ENCODE measurements at regions not wholly inside any gene's neighbourhood (a gene's known extent, or its start where the extent isn't known, plus 50 kb on each side); places are given as distances from the start of the nearest gene placed in this dataset.
"Not testable (repeated sequence)": the region's sequence is repeated elsewhere in the genome, so short reads cannot be mapped to it uniquely, and the experiment has no call there.

- no peak for DNase-seq (ENCODE audit: low read depth)
- TF ChIP-seq, protein P1, sequence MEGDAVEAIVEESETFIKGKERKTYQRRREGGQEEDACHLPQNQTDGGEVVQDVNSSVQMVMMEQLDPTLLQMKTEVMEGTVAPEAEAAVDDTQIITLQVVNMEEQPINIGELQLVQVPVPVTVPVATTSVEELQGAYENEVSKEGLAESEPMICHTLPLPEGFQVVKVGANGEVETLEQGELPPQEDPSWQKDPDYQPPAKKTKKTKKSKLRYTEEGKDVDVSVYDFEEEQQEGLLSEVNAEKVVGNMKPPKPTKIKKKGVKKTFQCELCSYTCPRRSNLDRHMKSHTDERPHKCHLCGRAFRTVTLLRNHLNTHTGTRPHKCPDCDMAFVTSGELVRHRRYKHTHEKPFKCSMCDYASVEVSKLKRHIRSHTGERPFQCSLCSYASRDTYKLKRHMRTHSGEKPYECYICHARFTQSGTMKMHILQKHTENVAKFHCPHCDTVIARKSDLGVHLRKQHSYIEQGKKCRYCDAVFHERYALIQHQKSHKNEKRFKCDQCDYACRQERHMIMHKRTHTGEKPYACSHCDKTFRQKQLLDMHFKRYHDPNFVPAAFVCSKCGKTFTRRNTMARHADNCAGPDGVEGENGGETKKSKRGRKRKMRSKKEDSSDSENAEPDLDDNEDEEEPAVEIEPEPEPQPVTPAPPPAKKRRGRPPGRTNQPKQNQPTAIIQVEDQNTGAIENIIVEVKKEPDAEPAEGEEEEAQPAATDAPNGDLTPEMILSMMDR (IDR thresholded peaks at IDR 0.05; ENCODE audit: insufficient read depth, low read length, poor library complexity, severe bottlenecking), result no peak
- H3K4me3 ChIP-seq (ENCODE audit: low read depth, low read length), result no peak overlapping the region
- H3K27me3 ChIP-seq (ENCODE audit: control insufficient read depth, insufficient read depth, low read length), result no peaks in the 10 kb centered on the region
- no peaks in the 10 kb centered on the region for H3K36me3 ChIP-seq (ENCODE audit: control insufficient read depth, insufficient read depth, low read length)
These were observed 241.3 kb upstream of the TMEM132C start for GRCh38 chr12:128025589-128026245.

DNA sequence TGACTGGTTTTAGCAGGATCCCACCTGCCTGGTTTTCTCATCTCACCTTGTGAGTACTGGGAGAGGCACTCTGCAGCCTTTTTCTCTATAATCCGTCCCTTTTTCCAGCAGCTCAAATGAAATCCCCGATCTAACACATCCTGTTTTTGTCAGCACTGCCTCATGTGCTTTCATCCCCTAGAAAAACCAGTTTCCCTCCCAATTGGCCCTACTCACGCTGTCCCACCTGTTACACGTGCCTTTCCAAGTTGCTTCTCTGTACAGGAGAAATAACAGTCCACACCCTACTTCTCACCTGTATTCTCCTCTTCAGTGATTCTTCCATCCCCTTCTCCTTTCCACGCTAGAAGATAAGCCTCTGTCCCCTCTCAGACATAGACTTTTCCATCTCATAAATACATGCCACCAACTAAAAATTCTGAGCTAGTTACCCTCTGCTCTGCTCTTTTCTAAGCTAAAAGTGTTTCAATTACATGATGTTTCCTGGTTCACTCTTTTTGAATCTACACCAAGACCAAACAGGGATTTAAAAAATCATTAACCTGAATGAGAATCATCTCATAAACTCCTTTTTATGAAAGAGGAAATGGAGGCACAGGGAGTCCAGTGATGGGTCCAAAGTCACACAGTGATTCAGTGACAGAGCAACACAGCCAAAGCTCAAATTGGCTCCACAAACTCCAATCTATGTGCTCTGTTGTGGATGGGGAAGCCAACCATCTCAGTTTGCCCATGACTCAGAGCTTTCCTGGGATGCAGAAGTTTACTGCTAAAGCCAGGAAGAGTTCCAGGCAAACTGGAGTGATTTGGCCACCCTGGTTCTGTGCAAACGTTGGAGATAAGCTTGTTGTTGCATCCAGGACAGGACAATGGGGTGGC lies 240.0 kb upstream of the TMEM132C start:
- Histone ChIP-seq H3K36me3 (ENCODE audit: control insufficient read depth, insufficient read depth, low read length) (no peaks in the 10 kb centered on the region), H3K27me3 (ENCODE audit: control insufficient read depth, insufficient read depth, low read length) (no peaks in the 10 kb centered on the region), H3K4me3 (ENCODE audit: low read depth, low read length) (no peak overlapping the region)
- DNase-seq (ENCODE audit: low read depth), result no peak
- TF ChIP-seq, protein P1 (IDR thresholded peaks at IDR 0.05; ENCODE audit: insufficient read depth, low read length, poor library complexity, severe bottlenecking), result no peak

DNA sequence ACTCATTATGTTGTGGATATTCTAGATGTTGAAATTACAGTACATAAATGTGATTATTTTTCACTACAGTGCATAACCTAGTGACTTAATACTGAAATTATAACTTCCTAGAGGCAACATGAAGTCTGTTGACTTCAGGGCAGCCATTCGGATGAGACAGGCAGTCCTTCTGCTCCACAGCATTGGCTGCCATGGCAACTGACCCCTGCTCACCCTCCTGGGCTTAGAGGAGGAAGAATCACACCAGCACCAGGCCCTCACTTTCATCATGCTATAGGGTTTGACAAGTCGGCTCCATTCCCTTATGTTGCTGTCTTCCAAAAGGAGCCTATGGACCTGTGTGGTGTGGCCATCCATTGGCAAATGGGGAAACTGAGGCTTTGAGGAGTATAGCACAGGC lies 233.5 kb upstream of the TMEM132C start:
- Histone ChIP-seq H3K4me3 (ENCODE audit: low read depth, low read length) (no peak overlapping the region), H3K27me3 (ENCODE audit: control insufficient read depth, insufficient read depth, low read length) (no peaks in the 10 kb centered on the region), H3K36me3 (ENCODE audit: control insufficient read depth, insufficient read depth, low read length) (no peaks in the 10 kb centered on the region)
- no peak for DNase-seq (ENCODE audit: low read depth)
- TF ChIP-seq, protein P1 (IDR thresholded peaks at IDR 0.05; ENCODE audit: insufficient read depth, low read length, poor library complexity, severe bottlenecking), result no peak

DNA sequence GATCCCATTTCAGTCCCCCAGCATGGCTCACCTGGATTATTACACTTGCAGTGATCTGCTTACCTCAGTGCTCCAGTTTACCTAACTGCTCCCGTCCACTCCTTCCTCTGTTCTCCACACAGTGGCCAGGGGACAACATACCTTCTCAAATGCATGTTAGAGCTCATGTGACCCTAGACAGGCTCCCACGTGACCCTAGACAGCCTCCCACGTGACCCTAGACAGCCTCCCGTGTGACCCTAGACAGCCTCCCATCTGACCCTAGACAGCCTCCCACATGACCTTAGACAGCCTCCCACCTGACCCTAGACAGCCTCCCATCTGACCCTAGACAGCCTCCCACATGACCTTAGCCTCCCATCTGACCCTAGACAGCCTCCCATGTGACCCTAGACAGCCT lies 226.0 kb upstream of the TMEM132C start:
- H3K27me3 ChIP-seq (ENCODE audit: control insufficient read depth, insufficient read depth, low read length), result no peaks in the 10 kb centered on the region
- H3K4me3 ChIP-seq (ENCODE audit: low read depth, low read length), result no peak overlapping the region
- no peak for DNase-seq (ENCODE audit: low read depth)
- TF ChIP-seq, protein P1 (IDR thresholded peaks at IDR 0.05; ENCODE audit: insufficient read depth, low read length, poor library complexity, severe bottlenecking), result no peak
- no peaks in the 10 kb centered on the region for H3K36me3 ChIP-seq (ENCODE audit: control insufficient read depth, insufficient read depth, low read length)

DNA sequence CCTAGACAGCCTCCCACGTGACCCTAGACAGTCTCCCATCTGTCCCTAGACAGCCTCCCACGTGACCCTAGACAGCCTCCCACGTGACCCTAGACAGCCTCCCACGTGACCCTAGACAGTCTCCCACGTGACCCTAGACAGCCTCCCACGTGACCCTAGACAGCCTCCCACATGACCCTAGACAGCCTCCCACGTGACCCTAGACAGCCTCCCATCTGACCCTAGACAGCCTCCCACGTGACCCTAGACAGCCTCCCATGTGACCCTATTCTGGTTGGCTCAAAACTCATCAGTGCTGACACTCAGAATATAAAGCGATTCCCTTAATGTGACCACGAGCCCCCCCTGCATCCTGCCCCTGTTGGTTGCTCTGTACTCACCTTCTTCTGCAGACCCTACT lies 224.7 kb upstream of the TMEM132C start:
- not testable (repeated sequence) for DNase-seq (ENCODE audit: low read depth); H3K27me3 ChIP-seq (ENCODE audit: control insufficient read depth, insufficient read depth, low read length); H3K36me3 ChIP-seq (ENCODE audit: control insufficient read depth, insufficient read depth, low read length); H3K4me3 ChIP-seq (ENCODE audit: low read depth, low read length)

DNA sequence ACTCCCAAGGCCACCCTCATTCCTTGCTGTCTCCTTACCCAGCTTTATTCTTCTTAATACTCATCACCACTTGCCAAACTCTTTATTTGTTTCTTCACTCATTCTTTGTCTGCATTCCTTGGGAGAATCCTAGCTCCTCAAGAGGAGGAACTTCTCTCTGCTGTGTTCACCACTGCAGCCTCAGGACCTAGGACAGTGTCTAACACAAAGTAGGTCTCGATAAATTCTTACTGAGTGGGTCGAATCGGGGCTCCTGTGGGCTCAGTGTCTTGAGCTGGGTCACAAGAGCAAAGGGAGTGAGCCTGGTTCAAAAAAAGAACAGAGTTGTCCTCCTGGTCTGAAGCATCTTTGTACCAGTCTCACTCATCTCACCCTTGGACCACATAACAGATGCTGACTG lies 224.1 kb upstream of the TMEM132C start:
- H3K27me3 ChIP-seq (ENCODE audit: control insufficient read depth, insufficient read depth, low read length), result no peaks in the 10 kb centered on the region
- TF ChIP-seq, protein P1 (IDR thresholded peaks at IDR 0.05; ENCODE audit: insufficient read depth, low read length, poor library complexity, severe bottlenecking), result no peak
- no peak for DNase-seq (ENCODE audit: low read depth)
- no peak overlapping the region for H3K4me3 ChIP-seq (ENCODE audit: low read depth, low read length)
- H3K36me3 ChIP-seq (ENCODE audit: control insufficient read depth, insufficient read depth, low read length), result no peaks in the 10 kb centered on the region
